ENCODE measurements at regions not wholly inside any gene's neighbourhood (a gene's known extent, or its start where the extent isn't known, plus 50 kb on each side); places are given as distances from the start of the nearest gene placed in this dataset.
"Not testable (repeated sequence)": the region's sequence is repeated elsewhere in the genome, so short reads cannot be mapped to it uniquely, and the experiment has no call there.

- in situ Hi-C loops (cut with HindIII; ENCODE audit: low pct_ligation_motif_present, low pct_unique_long_range_greater_than_20kb, low sequenced_read_pairs): no loop called here
- no peak for DNase-seq
Observed at GRCh38 chr16:60684002-60684401, 1352.2 kb downstream of the CDH8 start.

DNA sequence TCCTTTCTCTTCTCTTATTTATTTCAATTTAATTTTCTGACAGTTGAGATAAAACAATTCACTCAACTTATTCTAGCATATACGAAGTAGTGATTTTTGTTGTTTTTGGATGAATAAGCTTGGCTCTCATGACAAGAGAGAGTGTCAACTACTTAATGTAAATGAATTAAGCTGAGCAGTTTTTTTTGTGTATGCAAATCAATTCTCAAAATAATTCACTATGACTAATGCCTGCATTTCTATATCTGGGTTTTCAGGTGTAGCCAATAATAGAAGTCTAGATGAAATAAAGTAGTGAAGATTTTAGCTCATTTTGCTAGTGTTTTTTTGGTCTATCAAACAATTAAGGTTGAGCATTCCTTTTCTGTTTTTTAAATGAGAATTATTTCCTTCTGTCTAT, 1354.0 kb downstream of the CDH8 start:
- DNase-seq: no peak
- in situ Hi-C loops (cut with HindIII; ENCODE audit: low pct_ligation_motif_present, low pct_unique_long_range_greater_than_20kb, low sequenced_read_pairs): no loop called here

DNA sequence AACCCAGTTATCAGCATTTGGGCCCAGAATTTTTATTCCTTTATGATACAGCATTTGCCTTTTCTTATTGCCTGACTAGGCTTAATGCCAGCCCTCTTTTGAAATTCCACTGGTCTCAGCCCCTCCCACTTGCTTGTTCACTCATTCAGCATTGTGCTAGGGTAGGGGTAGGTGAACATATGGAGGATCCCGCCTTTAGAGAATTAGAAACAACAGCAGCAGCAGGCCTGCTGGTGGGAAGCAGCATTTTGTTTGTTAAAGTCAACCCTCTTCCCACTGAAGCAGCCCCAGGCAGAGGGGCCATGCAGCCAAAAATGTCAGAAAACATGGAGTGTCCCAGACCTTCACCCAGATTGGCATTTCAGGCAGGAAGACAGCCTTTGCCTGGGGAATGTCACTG, 1355.2 kb downstream of the CDH8 start:
- in situ Hi-C loops (cut with HindIII; ENCODE audit: low pct_ligation_motif_present, low pct_unique_long_range_greater_than_20kb, low sequenced_read_pairs): no loop called here

GRCh38 chr16:60675022-60675421, 1361.2 kb downstream of the CDH8 start:
- DNase-seq: no peak
- in situ Hi-C loops (cut with HindIII; ENCODE audit: low pct_ligation_motif_present, low pct_unique_long_range_greater_than_20kb, low sequenced_read_pairs): no loop called here

More for the DNA sequence above, 1355.2 kb downstream of the CDH8 start:
- DNase-seq: no peak

DNA sequence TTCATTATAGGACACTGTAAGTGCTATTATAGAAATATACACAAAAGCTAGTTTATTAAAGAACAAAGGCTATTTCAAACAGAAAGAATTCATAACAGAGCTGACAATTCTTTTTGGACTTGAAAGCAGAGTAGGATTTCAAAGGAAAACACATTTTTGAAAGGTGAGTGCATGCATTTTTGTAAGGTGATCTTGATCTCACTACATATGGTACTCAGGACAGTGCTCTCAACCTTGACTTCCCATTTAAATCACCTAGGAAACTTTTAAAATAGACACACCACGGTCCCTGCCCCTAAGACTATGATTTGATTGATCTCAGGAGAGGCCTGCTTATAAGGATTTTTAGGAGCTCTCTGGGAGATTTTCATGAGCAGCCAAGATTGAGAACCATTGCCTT, 1362.0 kb downstream of the CDH8 start:
- no peak for DNase-seq
- in situ Hi-C loops (cut with HindIII; ENCODE audit: low pct_ligation_motif_present, low pct_unique_long_range_greater_than_20kb, low sequenced_read_pairs): no loop called here

- DNase-seq: no peak
- in situ Hi-C loops (cut with HindIII; ENCODE audit: low pct_ligation_motif_present, low pct_unique_long_range_greater_than_20kb, low sequenced_read_pairs): no loop called here
Observed at GRCh38 chr16:60655514-60656153, 1380.6 kb downstream of the CDH8 start.

DNA sequence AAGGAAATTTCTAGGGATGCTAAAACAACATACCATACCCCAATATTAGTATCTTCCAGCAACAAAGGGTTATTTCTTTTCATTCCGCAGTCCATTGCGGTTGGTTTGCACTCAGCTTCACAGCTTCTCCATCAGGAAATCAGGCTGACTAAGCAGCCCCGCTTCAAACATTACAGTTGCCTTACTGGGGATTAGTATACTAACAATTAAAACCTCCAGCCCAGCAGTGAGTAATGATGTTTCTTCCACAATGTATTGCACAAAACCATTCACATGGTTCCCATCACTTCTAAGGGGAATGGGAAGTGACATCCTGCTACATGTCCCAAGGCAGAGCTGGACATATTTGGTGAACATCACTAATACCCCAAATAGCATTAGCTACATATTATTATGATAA, 1384.9 kb downstream of the CDH8 start:
- in situ Hi-C loops (cut with HindIII; ENCODE audit: low pct_ligation_motif_present, low pct_unique_long_range_greater_than_20kb, low sequenced_read_pairs): no loop called here
- no peak for DNase-seq

GRCh38 chr16:60648290-60648689, 1387.9 kb downstream of the CDH8 start:
- DNase-seq: no peak
- in situ Hi-C loops (cut with HindIII; ENCODE audit: low pct_ligation_motif_present, low pct_unique_long_range_greater_than_20kb, low sequenced_read_pairs): no loop called here

- in situ Hi-C loops (cut with HindIII; ENCODE audit: low pct_ligation_motif_present, low pct_unique_long_range_greater_than_20kb, low sequenced_read_pairs); DNase-seq: not testable (repeated sequence)
Observed at GRCh38 chr16:60647388-60647787, 1388.8 kb downstream of the CDH8 start.

GRCh38 chr16:60646631-60647030, 1389.6 kb downstream of the CDH8 start:
- in situ Hi-C loops (cut with HindIII; ENCODE audit: low pct_ligation_motif_present, low pct_unique_long_range_greater_than_20kb, low sequenced_read_pairs): no loop called here
- no peak for DNase-seq

DNA sequence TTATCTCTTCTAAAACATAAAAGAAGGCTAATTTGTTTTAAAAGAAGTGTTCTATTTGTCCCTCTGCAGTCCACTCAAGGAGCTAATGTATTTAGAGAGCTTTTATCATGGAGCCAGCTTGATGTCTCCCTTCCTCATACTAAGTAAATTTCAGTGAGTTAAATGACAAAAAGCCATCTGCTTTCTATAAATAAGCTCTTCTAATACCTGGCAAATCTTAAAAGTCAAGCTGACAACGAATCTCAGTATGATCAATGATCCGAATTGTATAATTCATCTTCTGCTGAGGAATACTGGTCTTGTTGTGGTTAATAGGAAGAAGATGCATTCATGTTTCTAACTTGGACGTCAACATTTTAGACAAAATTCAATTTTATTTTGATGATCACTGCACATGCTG, 1390.7 kb downstream of the CDH8 start:
- in situ Hi-C loops (cut with HindIII; ENCODE audit: low pct_ligation_motif_present, low pct_unique_long_range_greater_than_20kb, low sequenced_read_pairs): no loop called here
- DNase-seq: no peak

- in situ Hi-C loops (cut with HindIII; ENCODE audit: low pct_ligation_motif_present, low pct_unique_long_range_greater_than_20kb, low sequenced_read_pairs): no loop called here
- DNase-seq: no peak
Observed at GRCh38 chr16:60642956-60643355, 1393.3 kb downstream of the CDH8 start.

GRCh38 chr16:60641067-60641665, 1395.1 kb downstream of the CDH8 start:
- in situ Hi-C loops (cut with HindIII; ENCODE audit: low pct_ligation_motif_present, low pct_unique_long_range_greater_than_20kb, low sequenced_read_pairs): no loop called here
- DNase-seq: no peak

- no peak for DNase-seq
- in situ Hi-C loops (cut with HindIII; ENCODE audit: low pct_ligation_motif_present, low pct_unique_long_range_greater_than_20kb, low sequenced_read_pairs): no loop called here
Observed at GRCh38 chr16:60640038-60640437, 1396.2 kb downstream of the CDH8 start.

- in situ Hi-C loops (cut with HindIII; ENCODE audit: low pct_ligation_motif_present, low pct_unique_long_range_greater_than_20kb, low sequenced_read_pairs): not testable (repeated sequence)
Observed at GRCh38 chr16:60636636-60637035, 1399.6 kb downstream of the CDH8 start.

DNA sequence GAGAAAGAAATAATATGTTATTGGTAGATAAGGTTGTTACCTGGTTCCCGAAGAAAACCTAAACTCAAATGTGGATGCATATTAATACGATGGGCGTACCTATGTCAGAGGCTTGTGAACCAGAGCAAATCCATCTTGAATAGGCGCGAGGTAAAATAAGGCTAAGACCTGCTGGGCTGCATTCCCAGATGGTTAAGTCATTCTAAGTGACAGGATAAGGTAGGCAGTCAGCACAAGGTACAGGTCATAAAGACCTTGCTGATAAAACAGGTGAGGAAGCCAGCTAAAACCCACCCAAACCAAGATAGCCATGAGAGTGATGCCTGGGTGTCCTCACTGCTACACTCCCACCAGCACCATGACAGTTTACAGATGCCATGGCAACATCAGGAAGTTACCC, 1400.1 kb downstream of the CDH8 start:
- DNase-seq: no peak
- in situ Hi-C loops (cut with HindIII; ENCODE audit: low pct_ligation_motif_present, low pct_unique_long_range_greater_than_20kb, low sequenced_read_pairs): no loop called here

More at GRCh38 chr16:60636636-60637035, 1399.6 kb downstream of the CDH8 start:
- DNase-seq: not testable (repeated sequence)

DNA sequence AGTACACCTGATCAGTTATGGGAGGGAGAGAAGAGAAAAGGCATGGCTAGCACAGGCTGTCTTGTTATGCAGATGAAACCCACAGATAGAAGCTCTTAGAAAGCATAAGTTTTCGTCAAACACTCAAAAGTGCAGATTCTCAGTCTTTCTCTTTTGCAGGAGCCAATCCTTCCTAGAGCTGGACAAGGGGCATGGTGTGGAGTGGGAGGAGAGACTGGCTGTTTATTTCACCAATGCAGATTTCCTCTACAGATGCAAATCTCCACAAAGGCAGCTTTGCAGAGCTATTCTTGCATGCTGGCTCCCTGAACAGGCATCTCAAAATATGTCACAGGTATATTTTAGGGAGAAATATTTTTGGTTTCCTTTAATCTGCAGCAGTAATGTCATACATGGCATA, 1400.7 kb downstream of the CDH8 start:
- DNase-seq: no peak
- in situ Hi-C loops (cut with HindIII; ENCODE audit: low pct_ligation_motif_present, low pct_unique_long_range_greater_than_20kb, low sequenced_read_pairs): no loop called here

DNA sequence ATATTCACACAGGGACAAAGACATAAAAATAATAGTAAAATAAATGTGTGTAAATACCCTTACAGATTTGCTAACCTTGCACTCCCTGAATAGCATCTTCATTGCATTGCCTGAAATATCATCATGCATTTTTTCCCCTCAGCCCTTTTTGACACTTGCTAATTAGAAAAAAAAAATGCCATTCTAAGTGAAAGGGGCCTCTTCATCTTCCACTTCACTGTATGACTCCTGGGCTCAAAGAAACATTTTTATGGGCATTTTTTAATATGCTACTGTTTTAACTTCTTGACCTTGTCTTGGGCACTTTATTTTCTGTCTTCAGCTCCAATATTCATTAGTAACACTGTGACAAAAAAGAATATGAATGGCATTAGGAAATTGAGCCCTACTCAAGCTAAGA, 1424.4 kb downstream of the CDH8 start:
- in situ Hi-C loops (cut with HindIII; ENCODE audit: low pct_ligation_motif_present, low pct_unique_long_range_greater_than_20kb, low sequenced_read_pairs): no loop called here
- DNase-seq: no peak

DNA sequence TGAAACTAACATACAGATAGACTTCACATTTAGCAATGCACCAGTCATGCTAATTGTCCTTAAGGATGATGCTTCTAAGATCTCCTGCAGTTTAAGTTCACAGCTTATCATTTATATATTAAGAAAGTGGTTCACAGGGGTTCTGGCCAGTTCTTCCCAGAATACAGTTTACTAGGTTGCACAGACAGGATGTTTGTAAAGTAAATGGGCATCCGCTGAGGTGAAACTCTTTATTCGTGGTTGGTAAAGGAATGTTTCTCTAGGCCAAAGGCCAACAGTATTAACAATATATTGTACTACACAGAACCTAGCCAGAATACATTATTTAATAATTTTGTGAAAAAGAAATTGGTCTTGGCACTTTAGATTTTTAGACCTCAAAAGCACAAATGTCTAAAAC, 1427.3 kb downstream of the CDH8 start:
- in situ Hi-C loops (cut with HindIII; ENCODE audit: low pct_ligation_motif_present, low pct_unique_long_range_greater_than_20kb, low sequenced_read_pairs): no loop called here
- no peak for DNase-seq

DNA sequence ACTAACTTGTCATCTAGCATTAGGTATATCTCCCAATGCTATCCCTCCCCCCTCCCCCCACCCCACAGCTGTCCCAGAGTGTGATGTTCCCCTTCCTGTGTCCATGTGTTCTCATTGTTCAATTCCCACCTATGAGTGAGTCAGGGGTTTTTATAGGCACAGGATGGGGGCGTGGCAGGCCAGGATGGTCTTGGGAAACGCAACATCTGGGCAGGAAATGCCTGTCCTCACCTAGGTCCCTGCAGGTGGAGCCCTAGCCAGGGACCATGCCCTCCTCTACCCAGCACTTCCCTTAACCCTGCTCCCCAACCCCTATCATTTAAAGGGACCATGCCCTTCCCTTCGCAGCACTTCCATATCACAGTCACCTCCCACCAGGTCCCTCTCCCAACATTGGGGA, 1430.6 kb downstream of the CDH8 start:
- in situ Hi-C loops (cut with HindIII; ENCODE audit: low pct_ligation_motif_present, low pct_unique_long_range_greater_than_20kb, low sequenced_read_pairs); DNase-seq: not testable (repeated sequence)
